GM19240 (cell line): ENCODE measurements at regions not wholly inside any gene's neighbourhood (a gene's known extent, or its start where the extent isn't known, plus 50 kb on each side); places are given as distances from the start of the nearest gene placed in this dataset.
"Not testable (repeated sequence)": the region's sequence is repeated elsewhere in the genome, so short reads cannot be mapped to it uniquely, and the experiment has no call there.

Experiments
- DNase-seq: peaks from one replicate; pipeline ENCODE4 v3.0.0; 2011; ENCODE audit warnings: low spot score; ENCODE audit not compliant: insufficient read length

DNA sequence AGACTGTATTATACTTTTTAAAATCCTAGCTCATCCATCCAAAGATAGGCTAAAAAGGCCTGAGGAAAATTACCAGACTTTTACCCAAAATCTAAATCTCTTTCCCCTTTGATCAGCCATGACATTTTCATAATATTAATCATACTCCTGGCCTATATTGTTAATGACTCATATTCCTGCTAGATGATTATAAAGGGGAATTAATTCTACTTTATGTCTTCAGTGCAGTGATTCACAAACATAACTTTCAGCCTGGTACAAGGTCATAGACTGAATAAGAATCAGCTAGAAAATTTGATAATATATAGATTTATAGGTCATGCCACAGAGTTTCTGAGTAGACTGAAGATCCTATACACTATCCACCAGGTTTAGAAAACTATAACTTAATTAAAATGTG, 1905.4 kb downstream of the C4orf33 start:
- DNase-seq: no peak

DNA sequence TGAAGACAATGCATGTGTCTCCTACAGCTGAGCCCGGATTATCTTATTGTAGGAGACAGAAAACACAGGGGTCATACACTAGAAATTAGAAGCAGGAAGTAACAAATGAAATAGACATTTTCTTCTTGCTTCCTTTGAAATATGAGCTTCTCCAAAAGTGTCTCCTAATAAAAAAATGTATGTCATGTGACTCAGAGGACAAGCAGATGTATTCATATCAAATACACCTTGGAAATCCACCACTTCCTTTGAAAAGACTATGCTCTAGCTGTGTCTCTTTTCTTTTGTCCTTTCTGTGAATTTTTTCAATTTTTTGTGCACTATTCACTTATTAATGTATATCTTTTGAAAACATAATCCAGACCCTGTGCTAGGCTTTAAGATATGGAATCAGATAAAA, 1906.2 kb downstream of the C4orf33 start:
- no peak for DNase-seq

DNA sequence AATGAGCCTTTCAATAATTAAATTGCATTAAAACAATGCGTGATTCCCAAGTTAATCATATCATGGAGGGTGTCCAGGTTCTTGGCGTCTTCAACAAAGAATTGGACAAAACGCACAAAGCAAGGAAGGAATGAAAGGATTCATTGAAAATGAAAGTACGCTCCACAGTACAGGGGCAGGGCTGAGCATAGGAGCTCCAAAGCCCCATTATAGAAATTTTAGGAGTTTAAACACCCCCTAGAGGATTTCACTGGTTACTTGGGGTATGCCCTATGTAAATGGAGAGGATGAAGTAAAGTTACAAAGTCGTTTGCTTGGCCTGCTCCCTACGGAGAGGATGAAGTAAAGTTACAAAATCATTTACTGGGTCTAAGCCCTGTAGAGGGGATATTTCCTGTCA, 1910.4 kb downstream of the C4orf33 start:
- DNase-seq: no peak

DNA sequence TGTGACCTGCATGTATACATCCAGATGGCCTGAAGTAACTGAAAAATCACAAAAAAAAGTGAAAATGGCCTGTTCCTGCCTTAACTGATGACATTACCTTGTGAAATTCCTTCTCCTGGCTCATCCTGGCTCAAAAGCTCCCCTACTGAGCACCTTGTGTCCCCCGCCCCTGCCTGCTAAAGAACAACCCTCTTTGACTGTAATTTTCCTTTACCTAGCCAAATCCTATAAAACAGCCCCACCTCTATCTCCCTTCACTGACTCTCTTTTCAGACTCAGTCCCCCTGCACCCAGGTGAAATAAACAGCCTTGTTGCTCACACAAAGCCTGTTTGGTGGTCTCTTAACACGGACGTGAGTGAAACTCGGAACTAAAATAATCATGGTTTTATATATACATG, 1916.0 kb downstream of the C4orf33 start:
- DNase-seq: not testable (repeated sequence)

DNA sequence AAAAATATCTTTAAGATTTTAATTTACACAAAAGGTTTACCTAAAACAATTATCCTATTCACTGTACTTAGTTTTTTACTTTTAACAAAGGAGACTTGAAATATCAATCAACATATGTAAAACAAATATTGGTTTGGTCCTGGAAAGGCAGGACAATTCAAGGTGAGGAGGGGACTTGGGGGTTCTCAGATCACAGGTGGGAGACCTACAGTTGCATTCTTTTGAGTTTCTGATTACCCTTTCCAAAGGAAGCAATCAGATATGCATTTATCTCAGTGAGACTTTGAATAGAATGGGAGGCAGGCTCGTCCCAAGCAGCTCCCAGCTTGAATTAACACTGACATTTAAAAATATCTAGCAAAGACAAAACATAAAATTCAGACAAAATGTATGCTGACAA, 1917.3 kb downstream of the C4orf33 start:
- no peak for DNase-seq

DNA sequence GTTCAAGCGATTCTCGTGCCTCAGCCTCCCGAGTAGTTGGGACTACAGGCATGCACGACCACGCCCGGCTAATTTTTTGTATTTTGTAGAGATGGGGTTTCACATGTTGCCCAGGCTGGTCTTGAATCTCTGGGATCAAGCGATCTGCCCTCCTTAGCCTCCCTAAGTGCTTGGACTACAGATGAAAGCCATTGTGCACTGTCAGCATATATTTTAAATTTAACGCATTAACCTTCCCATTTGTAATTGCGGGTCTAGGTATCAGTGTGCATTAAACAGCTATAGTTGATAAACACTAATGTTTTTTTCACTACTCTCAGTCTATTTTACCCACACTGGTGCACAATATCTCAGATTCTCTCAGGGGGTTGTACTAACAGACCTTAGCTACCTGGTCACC, 1930.8 kb downstream of the C4orf33 start:
- DNase-seq: no peak

DNA sequence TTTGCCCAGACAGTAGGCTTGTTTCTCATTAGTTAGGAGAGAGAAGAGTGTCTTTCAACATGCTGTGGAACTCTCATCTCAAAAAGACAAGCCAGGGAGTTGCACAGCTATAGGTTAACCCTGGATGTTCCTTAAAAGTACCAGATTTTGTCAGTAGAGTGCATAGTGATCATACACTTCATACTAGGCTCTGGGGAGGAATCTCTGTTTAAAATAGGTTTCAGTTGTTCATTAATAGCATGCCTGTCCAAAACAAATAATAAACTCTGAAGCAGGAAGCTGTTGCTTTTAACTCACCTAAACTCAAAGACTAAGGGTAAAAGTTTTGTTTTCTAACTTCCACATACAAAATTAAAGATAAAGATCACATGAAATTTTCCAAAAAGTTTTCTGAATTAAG, 1948.4 kb downstream of the C4orf33 start:
- DNase-seq: no peak

DNA sequence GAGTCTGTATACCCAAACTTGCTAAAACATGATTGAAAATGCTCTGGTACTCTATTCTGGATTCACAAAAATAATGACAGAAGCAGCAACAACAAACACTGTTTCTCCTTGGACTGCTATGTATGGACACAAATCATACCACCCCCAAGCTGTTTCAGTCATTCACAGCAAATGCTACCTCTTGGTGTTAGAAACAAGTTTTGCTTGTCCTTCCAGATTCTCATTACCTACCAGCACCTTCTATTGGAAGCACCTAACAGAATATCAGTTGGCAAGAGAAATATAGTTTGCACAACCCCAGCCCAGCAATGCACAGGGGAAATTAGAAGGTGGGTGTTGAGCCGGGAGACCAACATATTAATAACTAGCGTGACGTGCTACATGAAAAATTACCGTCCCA, 1950.9 kb downstream of the C4orf33 start:
- no peak for DNase-seq

DNA sequence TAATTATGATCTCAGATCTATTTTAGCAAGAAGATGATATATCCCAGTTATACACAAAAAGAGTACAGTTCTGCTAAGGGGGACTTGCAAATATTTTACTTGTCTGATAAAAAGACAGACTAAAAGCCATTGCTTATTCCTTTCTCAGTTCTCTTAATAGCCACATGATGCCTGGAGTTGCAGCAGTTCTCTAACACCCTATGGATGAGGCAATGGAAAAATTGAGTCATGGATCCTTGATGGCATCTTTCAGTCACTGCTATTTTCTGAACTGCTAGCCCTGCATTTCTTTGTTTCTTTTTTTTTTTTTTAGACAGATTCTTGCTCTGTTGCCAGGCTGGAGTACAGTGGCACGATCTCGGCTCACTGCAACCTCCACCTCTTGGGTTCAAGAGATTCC, 1956.7 kb downstream of the C4orf33 start:
- DNase-seq: no peak

DNA sequence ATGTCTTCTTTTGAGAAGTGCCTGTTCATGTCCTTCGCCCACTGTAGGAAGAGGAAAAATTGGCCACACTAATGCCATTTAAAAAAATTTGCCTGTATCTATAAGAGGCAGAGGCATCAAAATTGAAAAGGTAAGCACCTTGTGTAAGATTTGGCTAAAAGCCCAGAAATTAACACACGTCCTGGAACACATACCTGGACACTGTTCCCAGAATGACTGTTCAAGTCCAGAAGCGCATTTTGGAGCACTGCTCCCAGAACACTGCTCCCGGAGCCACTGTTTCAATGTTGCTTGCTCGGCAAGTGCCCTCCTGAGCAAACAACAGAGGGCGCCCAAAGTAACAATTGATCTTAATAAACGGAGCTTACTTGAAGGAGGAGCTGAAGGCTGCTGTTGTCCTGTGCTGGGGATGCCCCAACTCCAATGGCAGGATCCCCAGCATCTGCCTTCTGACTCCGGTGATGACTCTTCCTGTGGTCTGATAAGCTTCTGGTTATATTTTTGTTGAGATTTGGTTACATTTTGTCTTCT, 1958.6 kb downstream of the C4orf33 start:
- no peak for DNase-seq

DNA sequence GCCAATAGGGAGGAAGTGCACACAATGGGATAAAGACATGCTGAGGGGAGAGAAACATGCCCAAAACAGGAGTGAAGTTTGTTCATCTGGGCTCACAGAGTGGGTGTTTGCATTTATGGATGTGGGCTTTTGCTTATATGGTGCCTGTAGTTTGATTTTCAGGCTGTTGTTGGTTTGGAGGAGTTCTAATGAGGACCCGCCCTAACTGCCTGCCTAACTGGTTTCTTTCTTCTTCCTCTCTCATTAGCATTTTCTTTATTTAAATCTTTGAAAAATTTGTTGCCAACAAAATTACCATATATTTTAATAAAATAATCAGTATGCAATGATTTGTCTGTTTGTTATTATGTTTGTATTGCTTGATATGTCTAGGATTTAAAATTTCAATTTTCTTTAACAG, 1965.8 kb downstream of the C4orf33 start:
- no peak for DNase-seq

DNA sequence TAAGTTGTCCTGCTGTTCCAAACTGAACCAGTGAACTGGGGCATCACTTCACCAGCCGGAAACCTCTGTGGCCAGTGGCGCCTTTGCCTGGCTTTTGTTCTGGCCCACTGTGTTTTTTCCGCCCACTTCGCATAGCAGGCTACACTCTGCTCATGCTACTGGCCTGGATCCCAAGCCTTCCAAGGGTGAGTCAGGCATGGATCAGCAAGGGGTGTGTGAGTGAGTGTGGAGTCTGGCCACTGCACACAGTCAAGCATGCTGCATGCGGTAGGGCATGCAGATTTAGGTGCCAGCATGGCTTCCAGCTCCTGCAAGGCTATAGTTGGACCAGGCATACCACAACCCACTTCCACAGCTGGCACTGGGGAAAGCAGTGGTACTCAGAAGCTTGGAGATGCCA, 1967.9 kb downstream of the C4orf33 start:
- DNase-seq: no peak

DNA sequence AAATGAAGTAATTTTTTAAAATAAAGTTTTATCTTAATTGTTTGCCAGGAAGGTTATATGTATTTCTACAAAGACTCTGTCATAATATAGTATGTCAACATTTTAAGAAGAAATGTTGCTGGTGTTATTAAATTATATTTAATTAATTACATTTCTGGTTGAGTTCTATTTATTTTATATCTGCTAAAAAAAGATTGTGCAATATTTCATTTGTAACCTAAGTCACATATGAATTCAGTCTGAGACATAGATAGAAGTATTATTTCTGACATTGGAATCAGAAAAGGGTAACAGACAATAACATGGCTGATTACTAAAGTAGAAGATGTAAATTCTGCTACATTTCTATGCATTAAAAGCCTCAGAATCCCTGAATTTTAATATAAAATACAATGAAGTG, 1985.1 kb downstream of the C4orf33 start:
- DNase-seq: no peak

DNA sequence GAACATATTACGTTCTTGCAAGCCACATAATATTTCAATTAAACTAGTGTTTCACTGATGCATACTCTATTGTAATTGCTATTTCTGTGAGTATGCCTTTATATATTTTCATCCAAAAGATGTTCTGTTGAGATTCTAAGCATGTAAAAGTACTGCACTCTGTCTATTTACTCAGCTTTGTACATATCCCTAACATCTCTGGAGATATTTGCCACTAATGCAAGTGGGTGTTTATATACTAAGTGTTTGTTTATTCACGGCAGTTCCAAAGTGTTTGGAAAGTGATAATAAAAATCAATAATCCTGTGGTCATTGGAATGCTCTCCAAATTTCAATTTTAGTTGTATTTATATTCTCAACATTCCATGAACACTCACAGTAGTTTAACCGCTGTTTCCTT, 1989.0 kb downstream of the C4orf33 start:
- DNase-seq: no peak

DNA sequence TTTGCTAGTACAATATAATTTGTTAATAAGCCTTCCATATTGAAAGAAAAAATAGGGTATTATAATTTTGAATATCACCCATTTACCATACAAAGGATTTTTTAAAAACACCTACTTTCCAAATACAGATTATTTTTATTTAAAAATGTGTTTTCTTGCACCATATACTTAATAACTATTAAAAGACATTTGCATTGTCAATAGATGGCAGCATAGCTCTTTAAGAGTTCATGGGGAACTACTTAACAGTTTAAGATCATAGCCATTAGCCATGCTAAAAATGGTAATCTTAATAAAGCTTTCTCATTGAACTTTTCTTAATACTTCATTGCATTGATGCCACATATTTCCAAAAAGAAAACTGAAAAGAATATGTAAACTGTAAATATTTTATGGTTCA, 1995.9 kb downstream of the C4orf33 start:
- DNase-seq: no peak

DNA sequence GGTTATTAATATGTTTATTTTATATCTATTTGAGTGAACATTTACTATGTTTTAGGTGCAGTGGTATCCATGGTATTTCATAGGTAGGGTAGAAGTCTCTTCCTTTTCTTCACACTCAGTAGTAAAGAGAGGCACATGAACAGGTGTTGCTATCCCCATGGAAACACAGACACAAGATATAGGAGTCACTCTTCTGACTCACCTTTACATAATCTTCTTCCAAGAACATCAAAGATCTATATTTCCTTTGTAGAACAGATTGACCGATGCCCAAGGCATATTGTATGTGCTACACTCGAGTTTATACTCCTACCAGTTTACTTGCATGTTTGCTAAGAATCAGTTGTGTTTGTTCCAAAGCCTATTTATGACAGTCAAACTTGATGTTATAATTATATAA, 1997.4 kb downstream of the C4orf33 start:
- no peak for DNase-seq

DNA sequence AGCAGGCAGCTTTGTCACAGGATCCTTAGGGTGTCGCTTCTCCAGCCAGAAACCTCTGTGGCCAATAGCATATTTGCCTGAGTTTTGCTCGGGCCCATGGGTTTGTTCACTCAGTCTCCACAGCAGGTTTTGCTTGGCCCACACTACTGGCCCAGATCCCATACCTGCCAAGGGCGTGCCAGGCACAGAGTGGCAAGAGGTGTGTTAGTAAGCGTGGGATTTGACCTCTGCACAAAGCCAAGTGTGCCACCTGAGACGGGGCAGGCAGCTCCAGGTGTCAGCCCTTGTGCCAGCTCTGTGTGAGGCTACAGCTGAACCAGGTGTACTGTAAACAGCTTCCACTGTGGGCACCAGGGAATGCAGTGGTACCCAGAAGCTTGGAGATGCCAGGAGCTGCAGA, 2003.0 kb downstream of the C4orf33 start:
- no peak for DNase-seq

DNA sequence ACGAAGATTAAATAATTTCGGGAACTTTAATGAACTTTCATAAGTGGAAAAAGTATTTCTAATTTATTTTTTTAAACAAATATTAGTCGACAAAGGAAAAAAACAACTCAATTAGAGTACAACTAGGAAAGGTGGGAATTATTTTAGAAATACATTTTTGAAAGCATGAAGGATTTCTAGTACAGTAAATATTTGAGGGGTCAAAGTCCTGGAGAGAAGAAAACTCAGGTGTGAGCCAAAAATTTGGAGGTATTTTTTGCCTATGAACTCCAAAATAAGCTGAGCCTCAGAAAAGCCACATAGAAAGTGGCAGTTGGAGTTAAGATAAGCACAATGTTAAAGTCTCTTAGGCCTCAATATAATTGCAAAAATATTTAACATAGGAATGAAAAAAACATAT, 2017.3 kb downstream of the C4orf33 start:
- DNase-seq: no peak

DNA sequence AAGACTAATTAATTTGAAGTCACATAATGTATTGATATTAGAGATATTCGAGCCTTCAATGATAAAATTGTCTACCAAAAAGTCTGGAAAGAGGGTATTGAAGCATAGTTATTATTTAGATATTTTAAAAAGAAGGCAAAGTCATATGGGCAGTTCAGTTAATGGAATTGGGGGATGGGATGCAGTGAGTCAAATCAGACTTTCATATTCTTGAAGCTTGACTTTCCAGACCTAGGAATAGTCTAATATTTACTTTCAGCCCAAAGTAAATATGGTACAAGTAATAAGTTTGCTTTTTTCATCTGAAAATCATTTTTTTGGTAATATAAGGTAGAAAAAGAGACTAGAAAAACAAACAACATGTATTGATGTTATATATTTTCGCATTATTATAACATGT, 2017.8 kb downstream of the C4orf33 start:
- no peak for DNase-seq

DNA sequence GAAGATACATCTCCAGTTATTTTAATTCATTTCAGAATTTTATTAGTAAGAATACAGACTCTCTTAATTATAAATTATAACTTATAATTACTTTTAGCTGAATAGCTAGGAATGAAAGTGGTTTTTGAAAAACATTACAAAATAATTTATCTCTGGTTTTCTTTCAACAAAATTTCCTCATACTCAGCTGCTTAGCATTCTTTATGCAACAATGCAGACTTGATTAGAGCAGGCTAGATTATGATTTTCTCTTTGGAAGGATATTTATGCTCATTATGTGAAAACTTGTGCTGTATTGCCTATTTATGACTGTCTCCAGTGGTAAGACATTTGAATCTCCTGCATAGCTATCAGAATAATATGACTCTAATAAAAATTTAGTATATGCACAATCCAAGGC, 2023.7 kb downstream of the C4orf33 start:
- no peak for DNase-seq

DNA sequence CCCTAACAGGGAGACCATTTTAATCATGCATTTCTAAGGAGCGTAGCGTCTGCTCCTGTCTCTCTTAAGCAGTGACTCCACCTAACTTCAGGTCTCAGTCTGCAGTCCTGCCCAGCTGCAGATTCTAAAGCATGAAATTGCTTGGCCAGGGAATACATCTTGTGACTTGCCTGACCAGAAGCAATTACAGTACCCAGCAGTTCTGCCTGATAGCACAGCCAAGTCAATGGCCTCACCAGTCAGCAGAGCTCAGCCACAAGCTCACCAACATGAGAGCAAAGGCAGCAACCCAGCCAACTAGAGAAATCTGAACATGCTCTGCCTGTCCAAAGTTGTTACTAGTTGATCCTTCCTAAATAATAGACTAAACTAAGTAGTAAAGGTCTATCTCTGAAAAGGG, 2011.9 kb upstream of the PCDH10 start:
- no peak for DNase-seq

DNA sequence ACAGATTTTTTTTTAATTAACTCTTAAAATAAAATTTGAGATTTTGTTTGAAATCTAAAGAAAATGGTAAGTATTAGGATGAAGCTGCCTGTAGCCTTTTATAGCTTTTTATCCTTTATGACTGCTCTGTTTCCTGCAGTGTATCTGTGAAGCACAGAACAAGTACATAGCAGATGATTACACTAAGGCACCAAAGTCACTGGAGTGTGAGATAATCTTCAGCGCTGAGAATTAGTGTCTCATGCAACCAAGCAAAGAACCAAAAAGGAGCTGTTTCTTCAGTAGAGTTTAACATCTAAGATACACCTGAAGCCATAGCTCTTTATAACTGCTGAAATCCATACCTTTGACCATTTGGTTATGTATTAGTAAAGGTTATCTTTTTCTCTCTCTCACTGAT, 1989.8 kb upstream of the PCDH10 start:
- no peak for DNase-seq

DNA sequence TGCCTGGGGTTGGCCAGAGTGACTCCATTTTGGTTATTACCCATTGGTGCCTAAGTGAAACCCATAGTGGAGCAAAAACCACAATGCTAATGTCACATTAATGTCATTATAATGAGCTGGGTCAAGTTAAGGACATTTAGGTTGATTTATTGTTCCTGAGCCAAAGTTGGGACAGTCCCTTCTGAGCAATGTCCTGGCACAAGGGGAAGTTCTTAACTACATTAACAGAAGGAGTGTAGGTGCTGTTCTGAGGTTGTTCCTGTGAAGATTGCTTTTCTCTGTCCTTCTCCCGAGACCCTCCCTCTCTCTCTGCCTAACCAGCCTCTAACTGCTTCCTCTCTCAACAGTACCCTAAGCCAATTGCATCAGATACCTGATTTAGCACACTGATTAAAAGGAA, 1956.8 kb upstream of the PCDH10 start:
- no peak for DNase-seq

DNA sequence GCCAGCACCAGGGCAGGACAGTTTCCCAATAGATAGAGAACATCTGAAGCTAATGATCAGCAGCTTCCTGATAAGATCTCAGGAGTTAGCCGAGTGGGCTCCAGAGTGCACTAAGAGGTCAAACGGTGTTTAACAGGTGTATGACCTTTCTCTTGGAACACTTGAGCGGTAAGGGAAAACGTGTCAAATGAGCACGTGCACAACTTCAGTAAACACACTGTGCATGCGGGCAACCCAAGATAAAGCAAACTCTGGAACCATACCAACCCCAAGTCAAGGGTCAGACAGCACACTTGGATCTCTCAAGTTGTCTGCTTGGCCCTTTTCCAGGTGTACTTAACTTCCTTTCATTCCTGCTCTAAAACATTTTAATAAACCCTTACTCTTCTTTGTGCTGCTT, 1941.5 kb upstream of the PCDH10 start:
- DNase-seq: no peak
